ENCODE measurements at regions not wholly inside any gene's neighbourhood (a gene's known extent, or its start where the extent isn't known, plus 50 kb on each side); places are given as distances from the start of the nearest gene placed in this dataset.

DNA sequence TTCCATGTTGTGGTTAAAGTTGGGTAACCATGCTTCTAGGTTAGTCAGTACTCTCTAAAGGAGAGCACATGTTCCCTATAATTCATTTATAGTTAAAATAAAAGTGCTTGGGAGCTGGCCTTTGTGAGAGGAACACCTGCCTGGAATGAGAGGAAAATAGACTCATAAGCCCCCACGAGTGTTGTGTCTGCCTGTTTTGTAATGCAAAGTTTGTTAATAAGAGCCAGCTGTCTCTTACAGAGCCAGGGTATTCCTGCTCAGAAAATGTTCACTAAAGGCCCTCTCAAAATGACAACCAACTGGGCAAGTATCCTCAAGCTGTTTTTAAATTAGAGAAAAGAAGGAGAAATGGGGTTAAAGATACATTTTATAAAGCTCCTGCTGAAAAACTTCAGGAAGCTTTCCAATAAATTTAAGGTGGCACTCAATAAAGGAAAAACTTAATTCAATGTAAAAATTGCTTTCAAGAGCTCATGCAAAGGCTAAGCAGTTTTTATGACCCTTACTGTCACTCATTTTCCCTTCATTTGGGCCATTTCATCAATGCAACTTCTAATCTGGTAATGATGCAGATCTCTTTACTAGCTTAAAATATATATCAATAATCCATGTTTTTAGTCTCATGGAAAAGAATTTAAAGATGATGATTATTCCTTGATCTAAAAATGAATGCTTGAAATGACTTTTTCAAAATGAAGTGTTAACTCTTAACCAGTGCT is 793.6 kb downstream of the STPG2 start:
- no peak for FAIRE-seq
- no peaks in the 10 kb centered on the region for H3K4me1 ChIP-seq (ENCODE audit: control insufficient read depth, extremely low read depth, insufficient read depth, low read length)

DNA sequence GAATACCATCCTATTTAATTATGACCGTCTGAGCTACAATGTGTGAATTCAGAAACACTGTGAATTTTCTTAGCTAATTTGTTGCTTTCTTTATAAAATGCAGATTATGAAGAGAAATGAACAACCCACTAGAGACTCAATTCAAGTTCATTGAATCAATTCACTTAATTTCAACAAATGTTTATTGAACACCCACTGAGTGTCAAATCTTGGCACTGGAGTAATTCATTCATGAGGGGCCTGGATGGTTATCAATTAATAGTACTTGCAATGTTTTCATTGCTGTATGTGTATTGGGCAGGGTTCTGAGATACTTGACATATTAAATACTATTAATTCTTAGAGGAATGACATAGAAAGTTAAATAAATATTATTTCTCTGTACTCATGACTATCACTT is 789.4 kb downstream of the STPG2 start:
- FAIRE-seq (no peak), DNase-seq (ENCODE audit: low read depth, low spot score) (no peak)
- Histone ChIP-seq H4K20me1 (ENCODE audit: control insufficient read depth, extremely low read depth, insufficient read depth, low read length) (no peaks in the 10 kb centered on the region), H3K27ac (ENCODE audit: control insufficient read depth, insufficient read depth, low read length) (no peak overlapping the region), H3K4me2 (ENCODE audit: control insufficient read depth, extremely low read depth, insufficient read depth, low read depth, low read length) (no peak overlapping the region), H3K9me3 (ENCODE audit: control insufficient read depth, low read depth, low read length) (no peaks in the 10 kb centered on the region), H3K4me3 (ENCODE audit: control insufficient read depth in 2 of 3, extremely low read depth in 1 of 3, insufficient read depth in 2 of 3, low read depth in 1 of 3, low read length in 3 of 3) (no peak overlapping the region), H2AFZ (ENCODE audit: control insufficient read depth, low read length) (no peak overlapping the region), H3K9me1 (ENCODE audit: control insufficient read depth, extremely low read depth, insufficient read depth, low read length) (no peaks in the 10 kb centered on the region), H3K36me3 (ENCODE audit: control insufficient read depth in 2 of 2, extremely low read depth in 1 of 2, insufficient read depth in 2 of 2, low read length in 2 of 2) (no peaks in the 10 kb centered on the region), H3K27me3 (ENCODE audit: control insufficient read depth, extremely low read depth, insufficient read depth, low read length) (no peaks in the 10 kb centered on the region), H3K9ac (ENCODE audit: control insufficient read depth, extremely low read depth, insufficient read depth, low read length) (no peak overlapping the region), H3K79me2 (ENCODE audit: control insufficient read depth, insufficient read depth, low read length) (no peaks in the 10 kb centered on the region), H3K4me1 (ENCODE audit: control insufficient read depth, extremely low read depth, insufficient read depth, low read length) (no peaks in the 10 kb centered on the region)
- dilution Hi-C loops (cut with MboI; ENCODE audit: extremely low pct_ligation_motif_present, low sequenced_read_pairs) = no loop called here
- no peak for TF ChIP-seq CTCF (optimal IDR thresholded peaks at IDR 0.05 in 1 of 3, IDR thresholded peaks at IDR 0.05 in 1 of 3, conservative IDR thresholded peaks at IDR 0.05 in 1 of 3; ENCODE audit: extremely low read depth in 1 of 3, insufficient read depth in 2 of 3, low read length in 3 of 3)
- no peak for TF ChIP-seq EZH2 (IDR thresholded peaks at IDR 0.05; ENCODE audit: low read length)

More for the DNA sequence above, 793.6 kb downstream of the STPG2 start:
- no peaks in the 10 kb centered on the region for H3K9me3 ChIP-seq (ENCODE audit: control insufficient read depth, low read depth, low read length)
- no peak overlapping the region for H3K4me3 ChIP-seq (ENCODE audit: control insufficient read depth in 2 of 3, extremely low read depth in 1 of 3, insufficient read depth in 2 of 3, low read depth in 1 of 3, low read length in 3 of 3)
- no peaks in the 10 kb centered on the region for H3K79me2 ChIP-seq (ENCODE audit: control insufficient read depth, insufficient read depth, low read length)
- H3K9me1 ChIP-seq (ENCODE audit: control insufficient read depth, extremely low read depth, insufficient read depth, low read length) = no peaks in the 10 kb centered on the region
- H3K9ac ChIP-seq (ENCODE audit: control insufficient read depth, extremely low read depth, insufficient read depth, low read length) = no peak overlapping the region
- dilution Hi-C loops (cut with MboI; ENCODE audit: extremely low pct_ligation_motif_present, low sequenced_read_pairs) = no loop called here
- no peaks in the 10 kb centered on the region for H4K20me1 ChIP-seq (ENCODE audit: control insufficient read depth, extremely low read depth, insufficient read depth, low read length)
- TF ChIP-seq EZH2 (IDR thresholded peaks at IDR 0.05; ENCODE audit: low read length) = no peak
- no peak for TF ChIP-seq CTCF (optimal IDR thresholded peaks at IDR 0.05 in 1 of 3, IDR thresholded peaks at IDR 0.05 in 1 of 3, conservative IDR thresholded peaks at IDR 0.05 in 1 of 3; ENCODE audit: extremely low read depth in 1 of 3, insufficient read depth in 2 of 3, low read length in 3 of 3)
- no peaks in the 10 kb centered on the region for H3K27me3 ChIP-seq (ENCODE audit: control insufficient read depth, extremely low read depth, insufficient read depth, low read length)
- H3K36me3 ChIP-seq (ENCODE audit: control insufficient read depth in 2 of 2, extremely low read depth in 1 of 2, insufficient read depth in 2 of 2, low read length in 2 of 2) = no peaks in the 10 kb centered on the region
- no peak overlapping the region for H3K4me2 ChIP-seq (ENCODE audit: control insufficient read depth, extremely low read depth, insufficient read depth, low read depth, low read length)
- H2AFZ ChIP-seq (ENCODE audit: control insufficient read depth, low read length) = no peak overlapping the region
- DNase-seq (ENCODE audit: low read depth, low spot score) = no peak
- no peak overlapping the region for H3K27ac ChIP-seq (ENCODE audit: control insufficient read depth, insufficient read depth, low read length)

All from keratinocyte (primary cell).